K562 (cell line): ENCODE measurements at regions not wholly inside any gene's neighbourhood (a gene's known extent, or its start where the extent isn't known, plus 50 kb on each side); places are given as distances from the start of the nearest gene placed in this dataset.

ENCODE experiments used
- ATAC-seq: fragments of 200-7000 bp; cut with Tn5 transposase; 3 replicates; pipeline ENCODE4 v1.9.1; 2020; ENCODE audit warnings: moderate library complexity
- BruUV-seq: library from RNA; stranded (reverse); fragments of 400-500 nt; replicated peaks from 2 replicates; lab custom pipeline; 2021; lab: Mats Ljungman, UMichigan
- CTCF ChIA-PET: fragments of 300-600 bp; formaldehyde crosslinking; extraction: SDS; loops from one replicate; lab custom pipeline; 2021; ENCODE audit warnings: low intra/inter-chr PET ratio; lab: Yijun Ruan, JAX
- POLR2A ChIA-PET: fragments of 300-600, 350-650 bp; sonication (Branson Sonifier 250); formaldehyde crosslinking; extraction: SDS; loops from one replicate; lab custom pipeline; 2021; ENCODE audit warnings: antibody characterized with exemption, inconsistent platforms; lab: Yijun Ruan, JAX
- DNase-seq, 4 experiments: peaks; one replicate each; pipeline versions ENCODE4 v3.0.0 to v3.0.0-alpha.2; 2011 to 2018; ENCODE audit warnings: low spot score in 3 of 4, mixed read lengths in 3 of 4; ENCODE audit errors: extremely low read depth in 1 of 4
- FAIRE-seq: peaks from 2 replicates; lab custom pipeline; 2011; peaks lifted over from hg19 to GRCh38; lab: Jason Lieb, UNC
- H2AFZ ChIP-seq: 2 replicates; pipeline ENCODE4 v1.6.0; 2011; ENCODE audit warnings: low read depth, low read length, control low read depth, inconsistent platforms
- H3K27ac ChIP-seq: fragments of 200-600 bp; 3 replicates; pipeline ENCODE4 v1.8.0; 2011; ENCODE audit warnings: low read depth, mild to moderate bottlenecking, control low read depth, inconsistent platforms, low read length, moderate library complexity, mixed read lengths; ENCODE audit errors: extremely low read depth
- H3K27me3 ChIP-seq, 2 experiments: fragments of 300-600 bp in 1 of 2; 2 replicates in 1 of 2; 3 replicates in 1 of 2; pipeline versions ENCODE4 v1.6.0 to v1.8.0; 2011; ENCODE audit warnings: inconsistent platforms in 2 of 2, low read length in 2 of 2, mild to moderate bottlenecking in 1 of 2, mixed read lengths in 1 of 2, moderate library complexity in 1 of 2; ENCODE audit not compliant: control insufficient read depth in 2 of 2, insufficient read depth in 2 of 2
- H3K36me3 ChIP-seq: fragments of 300-600 bp; 3 replicates; pipeline ENCODE4 v1.8.0; 2011; ENCODE audit warnings: mild to moderate bottlenecking, low read length, inconsistent platforms; ENCODE audit not compliant: control insufficient read depth, insufficient read depth
- H3K4me1 ChIP-seq, 2 experiments: fragments of 200-600 bp in 1 of 2; replicated peaks in 1 of 2; 2 replicates in 1 of 2; 3 replicates in 1 of 2; pipeline versions ENCODE4 v1.5.1 to v1.8.0; 2011; ENCODE audit warnings: inconsistent platforms in 2 of 2, low read length in 2 of 2, mild to moderate bottlenecking in 1 of 2, mixed read lengths in 1 of 2, moderate library complexity in 1 of 2; ENCODE audit not compliant: control insufficient read depth in 2 of 2, insufficient read depth in 2 of 2
- H3K4me2 ChIP-seq: 2 replicates; pipeline ENCODE4 v1.6.1; 2011; ENCODE audit warnings: low read length, control low read depth, inconsistent platforms, mixed read lengths; ENCODE audit not compliant: insufficient read depth
- H3K4me3 ChIP-seq: fragments of 200-600 bp; sonication (generic), shearing (Covaris generic); 2 replicates; pipeline ENCODE4 v1.5.1; 2016; ENCODE audit warnings: control low read depth, inconsistent platforms
- H3K79me2 ChIP-seq: fragments of 200-600 bp; 3 replicates; pipeline ENCODE4 v1.8.0; 2011; ENCODE audit warnings: low read length, inconsistent platforms; ENCODE audit not compliant: control insufficient read depth, insufficient read depth
- H3K9ac ChIP-seq, 2 experiments: 2 replicates each; pipeline versions ENCODE4 v1.6.0 to v1.6.1; 2011; ENCODE audit warnings: low read depth in 2 of 2, low read length in 2 of 2, control low read depth in 1 of 2, inconsistent platforms in 1 of 2, mild to moderate bottlenecking in 1 of 2, mixed read lengths in 1 of 2; ENCODE audit not compliant: insufficient read depth in 1 of 2
- H3K9me1 ChIP-seq: one replicate; pipeline ENCODE4 v1.6.0; 2011; ENCODE audit warnings: inconsistent platforms, mild to moderate bottlenecking, low read length, moderate library complexity; ENCODE audit not compliant: control insufficient read depth, insufficient read depth
- H3K9me3 ChIP-seq: replicated peaks from 2 replicates; pipeline ENCODE4 v1.5.1; 2011; ENCODE audit warnings: low read depth, low read length, inconsistent platforms; ENCODE audit not compliant: control insufficient read depth, insufficient read depth
- H4K20me1 ChIP-seq: replicated peaks from 2 replicates; pipeline ENCODE4 v1.6.1; 2011; ENCODE audit warnings: low read length, inconsistent platforms, mixed read lengths; ENCODE audit not compliant: control insufficient read depth, insufficient read depth
- GTF2A2 ChIP-seq: IDR thresholded peaks from 2 replicates; pipeline ENCODE4 v1.6.1; 2016; ENCODE audit warnings: mild to moderate bottlenecking, missing genetic modification characterization, missing compliant biosample characterization
- HDAC8 ChIP-seq: fragments of 450-650 bp; IDR thresholded peaks from 2 replicates; pipeline ENCODE4 v1.6.1; 2016; ENCODE audit warnings: mild to moderate bottlenecking, missing genetic modification characterization, moderate library complexity, missing compliant biosample characterization
- HSF4 ChIP-seq: fragments of 250-450 bp; sonication (Bioruptor Pico); IDR thresholded peaks from 2 replicates; pipeline ENCODE4 v2.1.2; 2022; ENCODE audit warnings: mild to moderate bottlenecking, moderate library complexity, borderline replicate concordance
- NUFIP1 ChIP-seq: fragments of 450-650 bp; IDR thresholded peaks from 2 replicates; pipeline ENCODE4 v1.6.1; 2018; ENCODE audit not compliant: partially characterized antibody
- RBM25 ChIP-seq: fragments of 200-400 bp; formaldehyde crosslinking; IDR thresholded peaks from 2 replicates; pipeline ENCODE4 v1.6.1; 2018; ENCODE audit warnings: low read length, low read depth, moderate library complexity; ENCODE audit not compliant: severe bottlenecking
- SMAD1 ChIP-seq: fragments of 150-350 bp; IDR thresholded peaks from 2 replicates; pipeline ENCODE4 v1.6.1; 2014; ENCODE audit warnings: low read length, low read depth; ENCODE audit not compliant: partially characterized antibody
- XRCC5 ChIP-seq: fragments of 200-400 bp; formaldehyde crosslinking; IDR thresholded peaks from 2 replicates; pipeline ENCODE4 v1.6.1; 2017; ENCODE audit warnings: low read depth, mild to moderate bottlenecking, low read length
- WGBS: fragments of 100-300 bp; shearing (Covaris generic); methylation state at CpG from one replicate; pipeline ENCODE4 v1.1.6; 2016; ENCODE audit warnings: low coverage, mixed read lengths; ENCODE audit not compliant: insufficient coverage; ENCODE audit errors: missing lambda C conversion rate; 5-methylcytosine and 5-hydroxymethylcytosine counted together
- in situ Hi-C: fragments of 300-500 bp; cut with MboI; formaldehyde crosslinking; loops from 4 replicates; pipeline ENCODE4 v1.15.0; 2018; ENCODE audit warnings: inconsistent platforms, mixed read lengths
- intact Hi-C: fragments of 100-400 bp; cut with micrococcal nuclease; formaldehyde crosslinking; loops from 2 replicates; pipeline ENCODE4 v1.14.2; 2022
- TF ChIP-seq, protein P1 (sequence below): fragments of 450-650 bp; IDR thresholded peaks from 2 replicates; pipeline ENCODE4 v1.6.1; 2016; ENCODE audit warnings: missing biosample characterization, missing genetic modification characterization
- TF ChIP-seq, protein P2 (sequence below): fragments of 250-450 bp; sonication (Bioruptor Pico); IDR thresholded peaks from 2 replicates; pipeline ENCODE4 v1.4.0; 2020
- TF ChIP-seq, protein P3 (sequence below): sonication (generic); formaldehyde crosslinking; IDR thresholded peaks from 2 replicates; pipeline ENCODE4 v1.9.0; 2022; ENCODE audit warnings: mild to moderate bottlenecking, missing genetic modification reagents
- TF ChIP-seq, protein P4 (sequence below): fragments of 250-450 bp; sonication (Bioruptor Pico); IDR thresholded peaks from 2 replicates; pipeline ENCODE4 v1.8.0; 2021; ENCODE audit warnings: borderline replicate concordance, mild to moderate bottlenecking, moderate library complexity; ENCODE audit not compliant: poor library complexity, severe bottlenecking

DNA sequence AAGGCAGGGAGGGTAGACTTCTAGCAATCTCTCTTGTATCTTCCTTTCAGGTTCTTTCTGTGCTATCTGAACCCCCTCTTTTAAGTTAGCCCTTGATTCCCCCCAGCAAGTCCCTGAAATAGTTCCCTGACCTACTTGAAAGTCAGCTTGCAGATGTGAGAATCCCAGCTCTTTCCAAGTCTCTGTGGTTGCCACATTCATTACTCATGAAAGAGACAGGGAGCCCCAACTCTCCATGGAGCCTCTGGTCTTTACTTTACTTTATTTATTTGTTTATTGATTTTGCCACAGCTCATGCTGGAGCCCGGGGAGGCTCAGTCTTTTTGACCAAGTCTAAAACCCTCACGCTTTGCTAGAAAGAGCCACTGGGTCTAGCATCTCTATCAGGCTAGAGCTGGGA, 193.6 kb upstream of the FAR2 start:
- ATAC-seq: no peak
- BruUV-seq: no TSS peak
- POLR2A ChIA-PET: no interaction called here
- no peaks in the 10 kb centered on the region for H3K9me3 ChIP-seq
- CTCF ChIA-PET: no interaction called here
- H3K9ac ChIP-seq: no peak overlapping the region
- in situ Hi-C loops: no loop called here
- H3K4me3 ChIP-seq: no peak overlapping the region
- WGBS: 0% methylated on average over 2 of the region's 2 CpGs
- TF ChIP-seq, protein P1, sequence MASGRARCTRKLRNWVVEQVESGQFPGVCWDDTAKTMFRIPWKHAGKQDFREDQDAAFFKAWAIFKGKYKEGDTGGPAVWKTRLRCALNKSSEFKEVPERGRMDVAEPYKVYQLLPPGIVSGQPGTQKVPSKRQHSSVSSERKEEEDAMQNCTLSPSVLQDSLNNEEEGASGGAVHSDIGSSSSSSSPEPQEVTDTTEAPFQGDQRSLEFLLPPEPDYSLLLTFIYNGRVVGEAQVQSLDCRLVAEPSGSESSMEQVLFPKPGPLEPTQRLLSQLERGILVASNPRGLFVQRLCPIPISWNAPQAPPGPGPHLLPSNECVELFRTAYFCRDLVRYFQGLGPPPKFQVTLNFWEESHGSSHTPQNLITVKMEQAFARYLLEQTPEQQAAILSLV (tag): no peak
- TF ChIP-seq RBM25 (no peak), HDAC8 (tag) (no peak), XRCC5 (no peak), HSF4 (CRISPR knock-in tag) (no peak), NUFIP1 (no peak), SMAD1 (no peak), GTF2A2 (tag) (no peak)
- TF ChIP-seq, protein P2, sequence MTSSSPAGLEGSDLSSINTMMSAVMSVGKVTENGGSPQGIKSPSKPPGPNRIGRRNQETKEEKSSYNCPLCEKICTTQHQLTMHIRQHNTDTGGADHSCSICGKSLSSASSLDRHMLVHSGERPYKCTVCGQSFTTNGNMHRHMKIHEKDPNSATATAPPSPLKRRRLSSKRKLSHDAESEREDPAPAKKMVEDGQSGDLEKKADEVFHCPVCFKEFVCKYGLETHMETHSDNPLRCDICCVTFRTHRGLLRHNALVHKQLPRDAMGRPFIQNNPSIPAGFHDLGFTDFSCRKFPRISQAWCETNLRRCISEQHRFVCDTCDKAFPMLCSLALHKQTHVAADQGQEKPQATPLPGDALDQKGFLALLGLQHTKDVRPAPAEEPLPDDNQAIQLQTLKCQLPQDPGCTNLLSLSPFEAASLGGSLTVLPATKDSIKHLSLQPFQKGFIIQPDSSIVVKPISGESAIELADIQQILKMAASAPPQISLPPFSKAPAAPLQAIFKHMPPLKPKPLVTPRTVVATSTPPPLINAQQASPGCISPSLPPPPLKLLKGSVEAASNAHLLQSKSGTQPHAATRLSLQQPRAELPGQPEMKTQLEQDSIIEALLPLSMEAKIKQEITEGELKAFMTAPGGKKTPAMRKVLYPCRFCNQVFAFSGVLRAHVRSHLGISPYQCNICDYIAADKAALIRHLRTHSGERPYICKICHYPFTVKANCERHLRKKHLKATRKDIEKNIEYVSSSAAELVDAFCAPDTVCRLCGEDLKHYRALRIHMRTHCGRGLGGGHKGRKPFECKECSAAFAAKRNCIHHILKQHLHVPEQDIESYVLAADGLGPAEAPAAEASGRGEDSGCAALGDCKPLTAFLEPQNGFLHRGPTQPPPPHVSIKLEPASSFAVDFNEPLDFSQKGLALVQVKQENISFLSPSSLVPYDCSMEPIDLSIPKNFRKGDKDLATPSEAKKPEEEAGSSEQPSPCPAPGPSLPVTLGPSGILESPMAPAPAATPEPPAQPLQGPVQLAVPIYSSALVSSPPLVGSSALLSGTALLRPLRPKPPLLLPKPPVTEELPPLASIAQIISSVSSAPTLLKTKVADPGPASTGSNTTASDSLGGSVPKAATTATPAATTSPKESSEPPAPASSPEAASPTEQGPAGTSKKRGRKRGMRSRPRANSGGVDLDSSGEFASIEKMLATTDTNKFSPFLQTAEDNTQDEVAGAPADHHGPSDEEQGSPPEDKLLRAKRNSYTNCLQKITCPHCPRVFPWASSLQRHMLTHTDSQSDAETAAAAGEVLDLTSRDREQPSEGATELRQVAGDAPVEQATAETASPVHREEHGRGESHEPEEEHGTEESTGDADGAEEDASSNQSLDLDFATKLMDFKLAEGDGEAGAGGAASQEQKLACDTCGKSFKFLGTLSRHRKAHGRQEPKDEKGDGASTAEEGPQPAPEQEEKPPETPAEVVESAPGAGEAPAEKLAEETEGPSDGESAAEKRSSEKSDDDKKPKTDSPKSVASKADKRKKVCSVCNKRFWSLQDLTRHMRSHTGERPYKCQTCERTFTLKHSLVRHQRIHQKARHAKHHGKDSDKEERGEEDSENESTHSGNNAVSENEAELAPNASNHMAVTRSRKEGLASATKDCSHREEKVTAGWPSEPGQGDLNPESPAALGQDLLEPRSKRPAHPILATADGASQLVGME (CRISPR knock-in tag): no peak
- TF ChIP-seq, protein P3, sequence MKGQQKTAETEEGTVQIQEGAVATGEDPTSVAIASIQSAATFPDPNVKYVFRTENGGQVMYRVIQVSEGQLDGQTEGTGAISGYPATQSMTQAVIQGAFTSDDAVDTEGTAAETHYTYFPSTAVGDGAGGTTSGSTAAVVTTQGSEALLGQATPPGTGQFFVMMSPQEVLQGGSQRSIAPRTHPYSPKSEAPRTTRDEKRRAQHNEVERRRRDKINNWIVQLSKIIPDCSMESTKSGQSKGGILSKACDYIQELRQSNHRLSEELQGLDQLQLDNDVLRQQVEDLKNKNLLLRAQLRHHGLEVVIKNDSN: no peak
- TF ChIP-seq, protein P4, sequence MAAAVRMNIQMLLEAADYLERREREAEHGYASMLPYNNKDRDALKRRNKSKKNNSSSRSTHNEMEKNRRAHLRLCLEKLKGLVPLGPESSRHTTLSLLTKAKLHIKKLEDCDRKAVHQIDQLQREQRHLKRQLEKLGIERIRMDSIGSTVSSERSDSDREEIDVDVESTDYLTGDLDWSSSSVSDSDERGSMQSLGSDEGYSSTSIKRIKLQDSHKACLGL (CRISPR knock-in tag): no peak
- TF ChIP-seq, all 486 proteins: peak for 0
- Histone ChIP-seq H4K20me1 (no peaks in the 10 kb centered on the region), H3K36me3 (no peaks in the 10 kb centered on the region), H3K79me2 (no peaks in the 10 kb centered on the region), H3K27me3 (no peaks in the 10 kb centered on the region), H3K4me1 (no peaks in the 10 kb centered on the region), H2AFZ (no peak overlapping the region), H3K9me1 (no peaks in the 10 kb centered on the region), H3K27ac (no peak overlapping the region), H3K4me2 (no peak overlapping the region)
- intact Hi-C loops: no loop called here
- FAIRE-seq (no peak), DNase-seq (no peak)
